ENCODE measurements at regions not wholly inside any gene's neighbourhood (a gene's known extent, or its start where the extent isn't known, plus 50 kb on each side); places are given as distances from the start of the nearest gene placed in this dataset.
A peak's percentile ranks its signal among the peaks of the same experiment; 100 is the strongest.

- no peak for DNase-seq (ENCODE audit: low read depth in 2 of 2)
These were observed 400.9 kb downstream of the TBL1XR1 start for GRCh38 chr3:176796371-176796770.

GRCh38 chr3:176795891-176796290, 401.4 kb downstream of the TBL1XR1 start:
- DNase-seq (ENCODE audit: low read depth in 2 of 2) = no peak

GRCh38 chr3:176794406-176794805, 402.9 kb downstream of the TBL1XR1 start:
- no peak for DNase-seq (ENCODE audit: low read depth in 2 of 2)

GRCh38 chr3:176789947-176790346, 407.3 kb downstream of the TBL1XR1 start:
- DNase-seq (ENCODE audit: low read depth in 2 of 2) = no peak

GRCh38 chr3:176789281-176789705, 408.0 kb downstream of the TBL1XR1 start:
- DNase-seq (ENCODE audit: low read depth in 2 of 2) = no peak

- DNase-seq (ENCODE audit: low read depth in 2 of 2) = no peak
These were observed 409.8 kb downstream of the TBL1XR1 start for GRCh38 chr3:176787506-176787905.

GRCh38 chr3:176785171-176785570, 412.1 kb downstream of the TBL1XR1 start:
- DNase-seq (ENCODE audit: low read depth in 2 of 2) = no peak

GRCh38 chr3:176780766-176781165, 416.5 kb downstream of the TBL1XR1 start:
- peak in 1 of 2 donors; percentile 28 for DNase-seq (ENCODE audit: low read depth in 2 of 2)

GRCh38 chr3:176776622-176777175, 420.6 kb downstream of the TBL1XR1 start:
- DNase-seq (ENCODE audit: low read depth in 2 of 2) = no peak

GRCh38 chr3:176769547-176770190, 427.6 kb downstream of the TBL1XR1 start:
- no peak for DNase-seq (ENCODE audit: low read depth in 2 of 2)

GRCh38 chr3:176767385-176767784, 429.9 kb downstream of the TBL1XR1 start:
- no peak for DNase-seq (ENCODE audit: low read depth in 2 of 2)

GRCh38 chr3:176766862-176767261, 430.4 kb downstream of the TBL1XR1 start:
- no peak for DNase-seq (ENCODE audit: low read depth in 2 of 2)

- DNase-seq (ENCODE audit: low read depth in 2 of 2) = no peak
These were observed 431.8 kb downstream of the TBL1XR1 start for GRCh38 chr3:176765382-176765900.

- DNase-seq (ENCODE audit: low read depth in 2 of 2) = no peak
These were observed 437.3 kb downstream of the TBL1XR1 start for GRCh38 chr3:176759815-176760506.

GRCh38 chr3:176757429-176757828, 439.9 kb downstream of the TBL1XR1 start:
- DNase-seq (ENCODE audit: low read depth in 2 of 2) = no peak

- no peak for DNase-seq (ENCODE audit: low read depth in 2 of 2)
These were observed 441.3 kb downstream of the TBL1XR1 start for GRCh38 chr3:176755977-176756376.

GRCh38 chr3:176755552-176755951, 441.7 kb downstream of the TBL1XR1 start:
- DNase-seq (ENCODE audit: low read depth in 2 of 2) = no peak

GRCh38 chr3:176741664-176742047, 455.6 kb downstream of the TBL1XR1 start:
- DNase-seq (ENCODE audit: low read depth in 2 of 2) = no peak

GRCh38 chr3:176740906-176741663, 456.2 kb downstream of the TBL1XR1 start:
- DNase-seq (ENCODE audit: low read depth in 2 of 2) = no peak

GRCh38 chr3:176739159-176739558, 458.1 kb downstream of the TBL1XR1 start:
- DNase-seq (ENCODE audit: low read depth in 2 of 2) = no peak

- DNase-seq (ENCODE audit: low read depth in 2 of 2) = no peak
These were observed 459.7 kb downstream of the TBL1XR1 start for GRCh38 chr3:176737480-176738110.

GRCh38 chr3:176734146-176734545, 463.1 kb downstream of the TBL1XR1 start:
- DNase-seq (ENCODE audit: low read depth in 2 of 2) = no peak

Measured in dermis microvascular lymphatic vessel endothelial cell (primary cell).